Vagina (tissue), 2 donors: ENCODE measurements at regions not wholly inside any gene's neighbourhood (a gene's known extent, or its start where the extent isn't known, plus 50 kb on each side); places are given as distances from the start of the nearest gene placed in this dataset.
"Not testable (repeated sequence)": the region's sequence is repeated elsewhere in the genome, so short reads cannot be mapped to it uniquely, and the experiment has no call there.

Experiments
- DNase-seq, 2 donors: peaks; one replicate each; pipeline ENCODE4 v3.0.0-alpha.2; 2017; ENCODE audit errors: extremely low spot score in 2 of 2
- H3K27ac ChIP-seq: fragments of 200-600 bp; sonication (generic); one replicate; pipeline ENCODE4 v1.5.1; 2019
- H3K27me3 ChIP-seq: fragments of 200-600 bp; sonication (generic); one replicate; pipeline ENCODE4 v1.5.1; 2019
- H3K36me3 ChIP-seq, 2 donors: fragments of 200-600 bp; sonication (generic); one replicate each; pipeline ENCODE4 v1.5.1; 2017 to 2019
- H3K4me1 ChIP-seq: fragments of 200-600 bp; sonication (generic); one replicate; pipeline ENCODE4 v1.5.1; 2019
- H3K4me3 ChIP-seq, 2 donors: fragments of 200-600 bp; sonication (generic); 1 replicate in 1 of 2; 2 replicates in 1 of 2; pipeline ENCODE4 v1.5.1; 2016 to 2019
- H3K9me3 ChIP-seq: fragments of 200-600 bp; sonication (generic); one replicate; pipeline ENCODE4 v1.5.1; 2019
- POLR2A ChIP-seq, 2 donors: fragments of 450-650 bp; IDR thresholded peaks; one replicate each; pipeline ENCODE4 v1.6.1; 2017; ENCODE audit warnings: antibody characterized with exemption in 2 of 2, mild to moderate bottlenecking in 2 of 2, moderate library complexity in 2 of 2
- POLR2AphosphoS5 ChIP-seq, 2 donors: sonication (generic); formaldehyde crosslinking; IDR thresholded peaks; one replicate each; pipeline ENCODE4 v1.9.0; 2017; ENCODE audit warnings: antibody characterized with exemption in 2 of 2, mild to moderate bottlenecking in 2 of 2, low read depth in 1 of 2; ENCODE audit not compliant: insufficient read depth in 1 of 2
- intact Hi-C: fragments of 100-400 bp; cut with DNase I; formaldehyde crosslinking; loops from one replicate; pipeline ENCODE4 v1.15.1; 2023
- TF ChIP-seq, protein P1 (sequence below), 3 experiments: fragments of 450-650 bp in 2 of 3; fragments of 200-600 bp in 1 of 3; sonication (generic) in 1 of 3; IDR thresholded peaks; one replicate each; pipeline ENCODE4 v1.5.1; 2017 to 2019; ENCODE audit warnings: antibody characterized with exemption in 3 of 3, mild to moderate bottlenecking in 2 of 3, moderate library complexity in 2 of 3

DNA sequence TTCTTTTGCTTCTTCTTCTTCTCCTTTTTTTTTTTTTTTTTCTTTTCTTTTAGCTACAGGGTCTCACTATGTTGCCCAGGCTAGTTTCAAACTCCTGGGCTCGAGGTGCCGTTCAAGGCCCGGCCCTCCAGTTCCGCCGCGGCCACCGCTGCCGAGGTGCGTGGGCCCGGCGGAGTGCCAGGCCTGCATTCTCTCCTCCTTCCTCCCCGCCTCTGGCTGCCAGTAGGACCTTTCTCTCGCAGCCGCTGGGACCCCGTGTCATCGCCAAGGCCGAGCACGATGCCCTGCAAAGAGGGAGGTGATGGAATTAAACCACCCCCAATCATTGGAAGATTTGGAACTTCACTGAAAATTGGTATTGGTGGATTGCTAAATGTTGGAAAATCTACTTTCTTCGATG, 195.8 kb downstream of the CDRT15L2 start:
- Histone ChIP-seq H3K4me1 (no peaks in the 10 kb centered on the region), H3K9me3 (no peaks in the 10 kb centered on the region), H3K27ac (no peak overlapping the region), H3K4me3 (no peak overlapping the region), H3K36me3 (no peaks in the 10 kb centered on the region), H3K27me3 (no peaks in the 10 kb centered on the region)
- intact Hi-C loops = no loop called here
- no peak for TF ChIP-seq POLR2AphosphoS5 (IDR thresholded peaks at IDR 0.05; ENCODE audit: insufficient read depth in 1 of 2, low read depth in 1 of 2)
- no peak for TF ChIP-seq POLR2A (IDR thresholded peaks at IDR 0.05)
- TF ChIP-seq, protein P1, sequence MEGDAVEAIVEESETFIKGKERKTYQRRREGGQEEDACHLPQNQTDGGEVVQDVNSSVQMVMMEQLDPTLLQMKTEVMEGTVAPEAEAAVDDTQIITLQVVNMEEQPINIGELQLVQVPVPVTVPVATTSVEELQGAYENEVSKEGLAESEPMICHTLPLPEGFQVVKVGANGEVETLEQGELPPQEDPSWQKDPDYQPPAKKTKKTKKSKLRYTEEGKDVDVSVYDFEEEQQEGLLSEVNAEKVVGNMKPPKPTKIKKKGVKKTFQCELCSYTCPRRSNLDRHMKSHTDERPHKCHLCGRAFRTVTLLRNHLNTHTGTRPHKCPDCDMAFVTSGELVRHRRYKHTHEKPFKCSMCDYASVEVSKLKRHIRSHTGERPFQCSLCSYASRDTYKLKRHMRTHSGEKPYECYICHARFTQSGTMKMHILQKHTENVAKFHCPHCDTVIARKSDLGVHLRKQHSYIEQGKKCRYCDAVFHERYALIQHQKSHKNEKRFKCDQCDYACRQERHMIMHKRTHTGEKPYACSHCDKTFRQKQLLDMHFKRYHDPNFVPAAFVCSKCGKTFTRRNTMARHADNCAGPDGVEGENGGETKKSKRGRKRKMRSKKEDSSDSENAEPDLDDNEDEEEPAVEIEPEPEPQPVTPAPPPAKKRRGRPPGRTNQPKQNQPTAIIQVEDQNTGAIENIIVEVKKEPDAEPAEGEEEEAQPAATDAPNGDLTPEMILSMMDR (IDR thresholded peaks at IDR 0.05) = no peak
- DNase-seq = no peak

DNA sequence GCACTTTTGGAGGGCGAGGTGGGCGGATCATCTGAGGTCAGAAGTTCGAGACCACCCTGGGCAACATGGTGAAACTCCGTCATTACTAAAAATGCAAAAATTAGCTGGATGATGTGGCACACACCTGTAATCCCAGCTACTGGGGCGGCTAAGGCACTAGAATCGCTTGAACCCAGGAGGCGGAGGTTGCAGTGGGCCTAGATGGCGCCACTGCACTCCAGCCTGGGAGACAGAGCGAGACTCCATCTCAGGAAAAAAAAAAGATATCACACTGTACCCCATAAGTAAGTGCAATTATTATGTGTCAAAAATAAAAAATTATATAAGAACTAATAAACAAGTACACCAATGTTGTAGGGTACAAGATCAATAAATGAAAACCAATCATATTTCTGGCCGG, 200.0 kb downstream of the CDRT15L2 start:
- intact Hi-C loops = no loop called here
- H3K36me3 ChIP-seq = no peaks in the 10 kb centered on the region
- DNase-seq = no peak
- H3K27me3 ChIP-seq = no peaks in the 10 kb centered on the region
- TF ChIP-seq POLR2A (IDR thresholded peaks at IDR 0.05) (no peak), POLR2AphosphoS5 (IDR thresholded peaks at IDR 0.05; ENCODE audit: insufficient read depth in 1 of 2, low read depth in 1 of 2) (no peak)
- TF ChIP-seq, protein P1 (IDR thresholded peaks at IDR 0.05) = no peak
- no peak overlapping the region for H3K27ac ChIP-seq
- H3K9me3 ChIP-seq = no peaks in the 10 kb centered on the region
- H3K4me1 ChIP-seq = no peaks in the 10 kb centered on the region
- H3K4me3 ChIP-seq = no peak overlapping the region

DNA sequence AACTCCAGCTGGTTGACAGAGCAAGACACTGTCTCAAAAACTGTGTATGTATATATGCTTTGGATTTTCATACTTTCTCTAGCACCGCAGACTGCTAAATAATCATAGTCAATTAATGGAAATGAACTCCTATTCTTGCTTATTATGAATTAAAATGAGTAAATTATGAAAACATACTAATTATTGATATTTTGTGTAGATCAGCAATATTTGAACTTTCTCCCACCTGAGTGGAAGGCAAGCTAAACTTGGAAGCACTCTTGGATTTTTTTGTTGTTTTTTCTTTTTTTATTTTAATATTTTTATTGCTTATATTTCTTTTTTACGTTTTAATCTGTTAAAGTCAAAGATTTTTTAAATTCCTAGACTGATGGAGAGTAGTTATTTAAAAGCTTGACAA, 201.7 kb downstream of the CDRT15L2 start:
- Histone ChIP-seq H3K27me3 (no peaks in the 10 kb centered on the region), H3K9me3 (no peaks in the 10 kb centered on the region), H3K4me1 (no peaks in the 10 kb centered on the region), H3K4me3 (no peak overlapping the region), H3K27ac (no peak overlapping the region), H3K36me3 (no peaks in the 10 kb centered on the region)
- intact Hi-C loops = no loop called here
- no peak for DNase-seq
- TF ChIP-seq, protein P1 (IDR thresholded peaks at IDR 0.05) = no peak
- no peak for TF ChIP-seq POLR2A (IDR thresholded peaks at IDR 0.05)
- no peak for TF ChIP-seq POLR2AphosphoS5 (IDR thresholded peaks at IDR 0.05; ENCODE audit: insufficient read depth in 1 of 2, low read depth in 1 of 2)

DNA sequence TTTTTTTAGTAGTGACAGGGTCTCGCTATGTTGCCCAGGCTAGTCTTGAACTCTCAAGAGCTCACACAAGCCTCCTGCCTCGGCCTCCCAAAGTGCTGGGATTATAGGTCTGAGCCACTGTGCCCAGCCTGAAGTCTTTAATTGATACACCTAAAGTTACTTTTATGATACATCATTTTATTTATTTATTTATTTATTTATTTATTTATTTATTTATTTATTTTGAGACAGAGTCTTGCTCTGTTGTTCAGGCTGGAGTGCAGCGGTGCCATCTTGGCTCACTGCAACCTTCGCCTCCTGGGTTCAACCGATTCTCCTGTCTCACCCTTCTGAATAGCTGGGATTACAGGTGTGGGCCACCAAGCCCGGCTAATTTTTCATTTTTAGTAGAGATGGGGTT, 202.3 kb downstream of the CDRT15L2 start:
- DNase-seq, H3K4me3 ChIP-seq, H3K36me3 ChIP-seq, H3K9me3 ChIP-seq, H3K4me1 ChIP-seq, H3K27me3 ChIP-seq, intact Hi-C loops, H3K27ac ChIP-seq: not testable (repeated sequence)

DNA sequence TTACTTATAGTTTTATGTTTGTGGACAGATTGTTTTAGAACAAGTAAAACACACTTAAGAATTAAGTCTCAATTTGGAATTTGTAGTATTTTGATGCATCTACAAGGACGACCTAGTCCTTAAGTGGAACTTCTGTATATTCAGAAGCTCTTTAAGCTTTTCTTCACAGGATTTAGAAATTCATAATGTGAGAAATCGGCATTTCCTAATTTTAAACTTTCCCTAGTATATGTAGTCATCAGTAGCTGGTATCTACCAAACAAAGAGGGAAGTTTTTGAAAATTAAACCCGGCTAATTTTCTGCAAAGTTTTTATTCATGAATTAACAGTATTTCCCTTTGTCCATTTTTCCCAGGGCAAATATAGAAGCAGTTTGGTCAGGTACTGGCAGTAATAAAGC, 203.6 kb downstream of the CDRT15L2 start:
- intact Hi-C loops = no loop called here

More for the DNA sequence above, 203.6 kb downstream of the CDRT15L2 start:
- no peak overlapping the region for H3K27ac ChIP-seq
- no peaks in the 10 kb centered on the region for H3K9me3 ChIP-seq
- DNase-seq = no peak
- H3K4me1 ChIP-seq = no peaks in the 10 kb centered on the region
- H3K4me3 ChIP-seq = no peak overlapping the region
- H3K27me3 ChIP-seq = no peaks in the 10 kb centered on the region
- no peaks in the 10 kb centered on the region for H3K36me3 ChIP-seq
- TF ChIP-seq, protein P1 (IDR thresholded peaks at IDR 0.05) = no peak
- TF ChIP-seq POLR2A (IDR thresholded peaks at IDR 0.05) (no peak), POLR2AphosphoS5 (IDR thresholded peaks at IDR 0.05; ENCODE audit: insufficient read depth in 1 of 2, low read depth in 1 of 2) (no peak)
